Epidermal melanocyte (primary cell): ENCODE measurements at regions not wholly inside any gene's neighbourhood (a gene's known extent, or its start where the extent isn't known, plus 50 kb on each side); places are given as distances from the start of the nearest gene placed in this dataset.

Experiments used
- DNase-seq: peaks from one replicate; pipeline ENCODE4 v3.0.0; 2011; ENCODE audit warnings: low spot score; ENCODE audit not compliant: insufficient read length

- no peak for DNase-seq
These were observed 72.3 kb upstream of the CSF3R start for GRCh38 chr1:36555041-36555440.

- no peak for DNase-seq
These were observed 71.6 kb upstream of the CSF3R start for GRCh38 chr1:36554323-36554628.

DNA sequence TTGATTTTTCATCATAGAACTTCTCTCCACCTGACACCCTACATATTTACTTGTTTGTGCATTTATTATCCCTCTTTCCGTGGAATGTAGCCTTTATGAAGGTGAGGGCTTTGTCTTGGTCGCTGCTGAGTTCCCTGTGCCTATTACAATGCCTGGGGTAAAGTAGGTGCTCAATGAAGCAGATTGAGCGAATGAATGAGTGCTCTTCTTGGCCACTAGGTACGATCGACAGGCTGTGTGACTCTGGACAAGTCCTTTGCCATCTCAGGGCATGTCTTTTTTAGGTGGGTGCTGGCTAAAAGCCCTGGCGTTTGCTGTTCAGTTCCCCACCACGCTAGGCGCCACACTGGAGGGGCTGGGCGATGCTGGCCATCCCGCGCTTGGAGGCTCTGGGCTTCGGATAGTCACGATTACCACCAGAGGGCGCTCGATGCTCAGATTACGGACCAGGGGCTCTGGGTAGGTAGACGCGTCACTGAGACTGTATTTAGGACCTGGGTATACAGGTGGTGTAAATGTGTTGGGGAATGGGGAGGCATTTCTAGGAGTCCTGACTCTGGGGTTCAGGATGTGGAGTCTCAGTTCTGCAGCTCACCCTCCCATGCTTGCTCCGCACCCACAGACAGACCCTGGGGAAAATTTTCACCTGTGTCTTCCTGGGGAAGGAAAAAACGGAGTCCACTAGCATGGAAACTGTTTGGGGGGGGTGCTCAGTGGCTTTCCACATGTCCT, 71.0 kb upstream of the CSF3R start:
- DNase-seq, result no peak

- DNase-seq, result no peak
These were observed 60.3 kb upstream of the CSF3R start for GRCh38 chr1:36542962-36543515.

- no peak for DNase-seq
These were observed 59.6 kb upstream of the CSF3R start for GRCh38 chr1:36542024-36542961.

DNA sequence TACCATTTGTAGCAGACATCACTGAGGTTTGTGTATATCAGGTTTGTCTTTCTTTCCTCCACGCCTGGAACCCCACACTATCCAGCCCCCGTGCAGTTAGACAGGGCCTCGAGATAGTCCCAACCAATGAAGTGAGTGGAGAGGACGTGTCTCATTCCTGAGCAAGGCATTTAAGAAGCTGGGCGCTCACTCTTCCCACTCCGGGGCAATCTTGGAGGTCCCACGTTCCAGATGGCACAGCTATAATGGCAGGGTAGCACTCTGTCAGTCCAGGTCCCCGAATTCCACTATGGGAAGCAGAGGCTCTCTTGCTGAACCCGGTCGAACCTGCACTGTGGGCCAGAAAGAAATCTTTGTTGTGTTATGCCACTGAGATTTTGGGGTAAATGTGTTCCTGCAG, 57.3 kb upstream of the CSF3R start:
- DNase-seq, result no peak

DNA sequence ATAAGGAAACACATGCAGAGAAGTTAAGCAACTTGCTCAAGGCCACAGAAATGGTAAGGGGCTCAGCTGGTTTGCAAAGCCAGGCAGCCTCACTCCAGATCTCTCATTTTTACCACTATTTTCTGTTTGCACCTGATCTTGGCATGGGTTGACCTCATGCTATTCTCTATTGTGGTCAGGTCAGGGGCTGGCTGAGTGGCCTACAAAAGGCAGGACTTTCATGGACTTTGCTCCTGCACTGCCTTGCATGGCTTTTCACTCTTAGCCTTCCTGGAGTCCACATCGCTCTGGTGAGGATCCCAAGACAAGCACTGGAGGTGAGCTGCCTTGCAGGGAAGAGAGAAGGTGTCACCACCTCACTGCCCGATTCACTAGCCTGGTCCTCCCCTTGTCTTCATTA, 56.8 kb upstream of the CSF3R start:
- DNase-seq, result no peak

- no peak for DNase-seq
These were observed 55.3 kb upstream of the CSF3R start for GRCh38 chr1:36537991-36538390.

DNA sequence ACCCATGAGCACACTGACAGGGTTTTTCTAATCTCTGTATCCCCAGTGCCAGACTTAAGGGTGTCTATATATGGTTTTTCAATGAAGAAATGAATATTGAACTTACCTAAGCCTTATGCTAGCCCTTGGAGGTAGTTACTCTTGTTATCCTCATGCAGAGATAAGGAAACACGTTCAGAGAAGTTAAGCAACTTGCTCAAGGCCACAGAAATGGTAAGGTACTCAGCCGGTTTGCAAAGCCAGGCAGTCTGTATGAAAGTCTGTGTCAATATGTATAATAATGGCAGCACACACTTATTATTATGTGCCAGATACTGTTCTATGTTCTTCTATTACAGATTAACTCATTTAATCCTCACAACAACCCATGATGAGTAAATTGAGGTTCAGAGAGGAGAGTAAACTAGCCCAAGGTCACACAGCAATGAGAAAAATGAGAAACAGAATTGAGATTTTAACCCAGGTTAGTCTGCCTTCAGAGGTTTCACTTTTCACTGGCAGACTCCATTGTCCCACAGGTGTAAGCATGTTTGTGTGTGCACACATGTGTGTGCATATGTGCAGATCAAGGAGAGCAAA, 54.6 kb upstream of the CSF3R start:
- DNase-seq, result no peak

- no peak for DNase-seq
These were observed 54.0 kb upstream of the CSF3R start for GRCh38 chr1:36536727-36537126.

DNA sequence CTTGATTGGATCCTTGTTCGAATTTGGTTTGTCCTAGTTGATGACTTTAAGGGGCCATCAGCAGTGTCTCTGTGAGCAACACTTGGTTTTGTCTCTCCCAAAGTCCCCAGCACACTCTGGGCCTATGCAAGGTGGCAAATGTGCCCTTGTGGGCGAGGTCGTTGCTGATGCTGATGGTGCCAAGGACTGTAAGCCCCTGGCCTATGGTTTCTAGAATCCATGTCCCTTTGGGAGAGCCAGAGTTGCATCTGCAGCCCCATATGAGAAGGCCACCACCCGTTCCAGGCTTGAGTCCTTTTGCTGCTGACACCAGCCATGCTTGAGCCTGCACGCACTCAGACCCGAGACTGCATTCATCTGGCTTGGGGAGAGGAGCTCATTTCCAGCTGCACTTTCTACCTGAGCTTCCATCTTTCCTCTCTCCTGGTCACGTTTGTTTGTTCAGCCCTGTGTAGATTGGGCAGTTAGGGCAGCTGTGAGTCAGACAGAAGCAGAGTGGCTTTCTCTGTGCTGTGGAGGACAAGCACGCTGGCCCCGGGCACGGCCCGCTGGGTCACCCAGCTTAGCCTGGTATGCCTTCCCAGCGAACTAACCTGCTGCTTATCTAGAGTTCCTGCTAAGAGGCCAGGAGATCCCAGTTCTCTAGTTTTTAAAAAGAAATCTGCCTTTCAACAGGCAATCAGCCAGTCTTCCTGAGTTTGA, 52.1 kb upstream of the CSF3R start:
- DNase-seq, result no peak

DNA sequence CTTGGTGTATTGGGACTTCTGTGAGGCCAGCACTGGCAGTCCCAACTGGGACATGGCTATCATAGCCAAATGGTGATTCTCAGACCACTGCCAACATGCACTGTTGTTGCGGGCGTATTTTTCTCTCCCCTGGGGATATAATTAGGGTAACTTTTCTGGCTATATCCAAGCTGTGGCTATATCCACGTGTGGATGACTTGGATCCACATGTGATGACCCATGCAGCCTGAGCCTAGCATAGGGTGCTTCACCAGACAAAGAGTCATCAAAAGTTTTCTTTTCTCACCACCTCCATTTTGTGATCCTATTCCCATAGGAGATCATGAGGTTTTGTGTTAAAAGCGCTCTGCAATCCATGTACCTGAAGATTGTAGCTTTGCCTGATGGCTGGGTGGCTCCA, 51.2 kb upstream of the CSF3R start:
- no peak for DNase-seq

DNA sequence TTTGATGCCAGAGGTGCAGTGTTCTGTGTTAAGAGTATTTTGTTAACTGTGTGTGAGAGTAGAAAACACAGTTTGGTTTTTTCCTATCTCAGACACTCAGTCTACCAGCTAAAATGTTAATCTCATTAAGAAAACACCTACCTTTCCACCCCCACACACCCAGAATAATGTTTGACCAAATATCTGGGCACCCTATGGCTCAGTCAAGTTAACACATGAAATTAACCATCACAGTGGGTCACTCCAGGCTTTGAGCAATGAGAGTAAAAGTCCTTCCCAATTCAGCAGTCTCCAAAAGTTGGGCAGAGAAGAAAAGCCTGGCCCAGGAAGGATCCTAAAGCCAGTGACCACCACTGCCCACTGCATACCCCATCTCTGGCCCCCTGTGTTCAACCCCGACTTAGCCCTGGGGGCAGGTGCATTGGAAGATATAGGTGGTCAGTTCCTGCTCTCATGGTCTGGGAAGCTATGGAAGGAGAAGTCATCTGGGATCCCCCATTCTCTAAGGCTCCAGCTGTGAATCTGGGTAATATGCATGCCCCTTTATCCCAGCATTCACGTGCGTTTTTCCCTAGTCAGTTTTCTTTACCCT, 50.2 kb upstream of the CSF3R start:
- DNase-seq, result no peak
